Caco-2 (cell line): ENCODE measurements at regions not wholly inside any gene's neighbourhood (a gene's known extent, or its start where the extent isn't known, plus 50 kb on each side); places are given as distances from the start of the nearest gene placed in this dataset.

Experiments
- BruUV-seq: library from RNA; stranded (reverse); fragments of 400-500 nt; replicated peaks from 2 replicates; lab custom pipeline; 2021; lab: Mats Ljungman, UMichigan
- CTCF ChIA-PET: fragments of 300-600 bp; sonication (Branson Sonifier 250); formaldehyde crosslinking; loops from one replicate; lab custom pipeline; 2022; ENCODE audit warnings: antibody characterized with exemption; lab: Charles Lee
- POLR2A ChIA-PET: fragments of 300-600 bp; sonication (Branson Sonifier 250); formaldehyde crosslinking; loops from one replicate; lab custom pipeline; 2022; ENCODE audit warnings: antibody characterized with exemption; lab: Charles Lee
- DNase-seq, 2 experiments: peaks; one replicate each; pipeline versions ENCODE4 v3.0.0 to v3.0.0-alpha.2; 2020 to 2022
- H3K27me3 ChIP-seq: replicated peaks from 2 replicates; pipeline ENCODE4 v1.6.0; 2011; ENCODE audit warnings: low read length; ENCODE audit not compliant: control insufficient read depth, insufficient read depth
- H3K36me3 ChIP-seq: 2 replicates; pipeline ENCODE4 v1.5.1; 2011; ENCODE audit warnings: low read length; ENCODE audit not compliant: control insufficient read depth, insufficient read depth
- H3K4me1 ChIP-seq: fragments of 250-450 bp; sonication (Bioruptor Pico); 2 replicates; pipeline ENCODE4 v1.5.1; 2020; ENCODE audit warnings: mild to moderate bottlenecking
- H3K4me3 ChIP-seq: 2 replicates; pipeline ENCODE4 v1.5.1; 2011; ENCODE audit warnings: low read depth, mild to moderate bottlenecking, control low read depth, low read length
- H3K9me3 ChIP-seq: fragments of 250-450 bp; sonication (Bioruptor Pico); 2 replicates; pipeline ENCODE4 v1.5.1; 2020; ENCODE audit warnings: mild to moderate bottlenecking, moderate library complexity
- H3K27ac Mint-ChIP-seq: one replicate; pipeline ENCODE4 v1.8.0; 2022; ENCODE audit warnings: mixed read lengths; ENCODE audit not compliant: unreplicated experiment
- H3K27me3 Mint-ChIP-seq: one replicate; pipeline ENCODE4 v1.8.0; 2022; ENCODE audit warnings: mixed read lengths; ENCODE audit not compliant: insufficient read depth, unreplicated experiment
- H3K36me3 Mint-ChIP-seq: one replicate; pipeline ENCODE4 v1.8.0; 2022; ENCODE audit warnings: mild to moderate bottlenecking, mixed read lengths; ENCODE audit not compliant: insufficient read depth, unreplicated experiment
- H3K4me1 Mint-ChIP-seq: one replicate; pipeline ENCODE4 v1.8.0; 2022; ENCODE audit warnings: low read depth, mixed read lengths; ENCODE audit not compliant: unreplicated experiment
- H3K4me3 Mint-ChIP-seq: one replicate; pipeline ENCODE4 v1.8.0; 2022; ENCODE audit warnings: mild to moderate bottlenecking, moderate library complexity, mixed read lengths; ENCODE audit not compliant: unreplicated experiment
- H3K9me3 Mint-ChIP-seq: one replicate; pipeline ENCODE4 v1.8.0; 2022; ENCODE audit warnings: mixed read lengths; ENCODE audit not compliant: unreplicated experiment
- CTCF ChIP-seq, 2 experiments: fragments of 200-600 bp in 1 of 2; IDR thresholded peaks; 1 replicate in 1 of 2; 2 replicates in 1 of 2; pipeline versions ENCODE4 v1.5.1 to v1.8.0; 2011 to 2022; ENCODE audit warnings: antibody characterized with exemption in 1 of 2, control low read depth in 1 of 2, inconsistent platforms in 1 of 2, low read depth in 1 of 2, low read length in 1 of 2, mild to moderate bottlenecking in 1 of 2, moderate library complexity in 1 of 2; ENCODE audit not compliant: insufficient read depth in 1 of 2, severe bottlenecking in 1 of 2, unreplicated experiment in 1 of 2
- intact Hi-C: fragments of 100-400 bp; cut with micrococcal nuclease; formaldehyde crosslinking; loops from one replicate; pipeline ENCODE4 v1.10.0; 2022; ENCODE audit not compliant: unreplicated experiment

DNA sequence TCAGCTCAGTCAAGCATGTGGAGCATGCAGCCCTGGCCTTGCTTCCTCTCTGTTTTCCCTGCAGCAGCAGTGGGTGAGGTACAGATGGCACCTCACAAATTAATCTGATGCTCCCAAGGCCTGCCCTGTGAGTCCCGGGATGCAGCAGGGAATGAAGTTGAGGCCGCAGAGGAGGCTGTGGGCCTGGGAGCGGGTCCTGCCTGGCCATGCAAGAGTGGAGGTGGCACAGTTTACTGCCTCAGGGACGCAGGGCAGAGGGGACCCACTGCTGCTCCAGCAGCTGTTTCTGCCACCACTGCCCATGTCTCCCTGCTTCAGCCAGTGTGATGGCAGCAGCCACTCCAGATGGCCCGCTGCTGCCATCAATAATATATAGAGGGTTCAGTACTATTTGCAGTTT is 474.6 kb downstream of the EPHA5 start:
- Mint-ChIP-seq H3K9me3 (no peaks in the 10 kb centered on the region), H3K4me1 (no peaks in the 10 kb centered on the region), H3K27ac (no peak overlapping the region), H3K4me3 (no peak overlapping the region), H3K27me3 (no peaks in the 10 kb centered on the region), H3K36me3 (no peaks in the 10 kb centered on the region)
- Histone ChIP-seq H3K4me1 (no peaks in the 10 kb centered on the region), H3K9me3 (no peaks in the 10 kb centered on the region), H3K36me3 (no peaks in the 10 kb centered on the region), H3K4me3 (no peak overlapping the region), H3K27me3 (no peaks in the 10 kb centered on the region)
- ChIA-PET CTCF (no interaction called here), POLR2A (no interaction called here)
- no TSS peak for BruUV-seq
- no peak for DNase-seq
- intact Hi-C loops = no loop called here
- no peak for TF ChIP-seq CTCF (IDR thresholded peaks at IDR 0.05; ENCODE audit: insufficient read depth in 1 of 2, low read depth in 1 of 2, low read length in 1 of 2, severe bottlenecking in 1 of 2, unreplicated experiment in 1 of 2)

GRCh38 chr4:65195002-65195401 is 475.3 kb downstream of the EPHA5 start:
- no peak for TF ChIP-seq CTCF (IDR thresholded peaks at IDR 0.05; ENCODE audit: insufficient read depth in 1 of 2, low read depth in 1 of 2, low read length in 1 of 2, severe bottlenecking in 1 of 2, unreplicated experiment in 1 of 2)
- H3K9me3 Mint-ChIP-seq = no peaks in the 10 kb centered on the region
- H3K4me1 Mint-ChIP-seq = no peaks in the 10 kb centered on the region
- no peaks in the 10 kb centered on the region for H3K9me3 ChIP-seq
- ChIA-PET CTCF (no interaction called here), POLR2A (no interaction called here)
- H3K4me3 Mint-ChIP-seq = no peak overlapping the region
- no TSS peak for BruUV-seq
- no peak overlapping the region for H3K4me3 ChIP-seq
- no peak overlapping the region for H3K27ac Mint-ChIP-seq
- H3K36me3 ChIP-seq = no peaks in the 10 kb centered on the region
- H3K4me1 ChIP-seq = no peaks in the 10 kb centered on the region
- intact Hi-C loops = no loop called here
- H3K27me3 Mint-ChIP-seq = no peaks in the 10 kb centered on the region
- no peaks in the 10 kb centered on the region for H3K27me3 ChIP-seq
- no peak for DNase-seq
- no peaks in the 10 kb centered on the region for H3K36me3 Mint-ChIP-seq

DNA sequence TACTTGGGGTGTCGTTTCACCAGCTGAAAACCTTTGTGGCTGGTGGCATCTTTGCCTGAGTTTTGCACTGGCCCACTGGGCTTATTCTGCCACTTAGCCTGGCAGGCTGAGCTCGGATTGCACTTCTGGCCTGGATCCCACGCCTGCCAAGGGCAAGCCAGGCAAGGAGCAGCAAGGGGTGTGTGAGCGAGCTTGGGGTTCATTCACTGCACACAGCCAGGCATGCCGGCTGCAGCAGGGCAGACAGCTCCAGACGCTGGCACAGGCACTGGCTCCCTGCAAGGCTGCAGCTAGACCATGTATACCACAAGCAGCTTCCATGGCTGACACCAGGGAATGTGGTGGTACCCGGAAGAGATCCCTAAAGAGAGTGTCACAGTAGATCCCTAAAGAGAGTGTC is 476.3 kb downstream of the EPHA5 start:
- H3K36me3 ChIP-seq = no peaks in the 10 kb centered on the region
- Mint-ChIP-seq H3K9me3 (no peaks in the 10 kb centered on the region), H3K4me3 (no peak overlapping the region), H3K36me3 (no peaks in the 10 kb centered on the region), H3K27ac (no peak overlapping the region), H3K4me1 (no peaks in the 10 kb centered on the region), H3K27me3 (no peaks in the 10 kb centered on the region)
- H3K4me1 ChIP-seq = no peaks in the 10 kb centered on the region
- no peaks in the 10 kb centered on the region for H3K9me3 ChIP-seq
- ChIA-PET CTCF (no interaction called here), POLR2A (no interaction called here)
- H3K4me3 ChIP-seq = no peak overlapping the region
- BruUV-seq = no TSS peak
- no peak for TF ChIP-seq CTCF (IDR thresholded peaks at IDR 0.05; ENCODE audit: insufficient read depth in 1 of 2, low read depth in 1 of 2, low read length in 1 of 2, severe bottlenecking in 1 of 2, unreplicated experiment in 1 of 2)
- intact Hi-C loops = no loop called here
- no peaks in the 10 kb centered on the region for H3K27me3 ChIP-seq
- DNase-seq = no peak
